CD14-positive monocyte (primary cell): ENCODE measurements at regions not wholly inside any gene's neighbourhood (a gene's known extent, or its start where the extent isn't known, plus 50 kb on each side); places are given as distances from the start of the nearest gene placed in this dataset.

Experiments
- DNase-seq, 3 donors: peaks; one replicate each; pipeline ENCODE4 v3.0.0-alpha.2; 2011 to 2022
- H2AFZ ChIP-seq: 2 replicates; pipeline ENCODE4 v1.6.0; 2012; ENCODE audit warnings: mild to moderate bottlenecking, low read depth, low read length, inconsistent platforms; ENCODE audit not compliant: insufficient read depth, poor library complexity, severe bottlenecking
- H3K27ac ChIP-seq, 2 donors: 1 replicate in 1 of 2; 2 replicates in 1 of 2; pipeline ENCODE4 v1.5.1; 2012 to 2013; ENCODE audit warnings: low read length in 2 of 2, control low read depth in 1 of 2, inconsistent platforms in 1 of 2, low read depth in 1 of 2, mild to moderate bottlenecking in 1 of 2
- H3K27me3 ChIP-seq, 2 donors: one replicate each; pipeline versions ENCODE4 v1.6.0 to v1.6.1; 2011 to 2013; ENCODE audit warnings: low read length in 2 of 2; ENCODE audit not compliant: control insufficient read depth in 2 of 2, insufficient read depth in 2 of 2
- H3K36me3 ChIP-seq, 2 donors: replicated peaks in 1 of 2; 1 replicate in 1 of 2; 2 replicates in 1 of 2; pipeline versions ENCODE4 v1.5.1 to v1.6.1; 2012 to 2013; ENCODE audit warnings: low read length in 2 of 2, control low read depth in 1 of 2, inconsistent platforms in 1 of 2, mild to moderate bottlenecking in 1 of 2; ENCODE audit not compliant: insufficient read depth in 2 of 2, control insufficient read depth in 1 of 2
- H3K4me1 ChIP-seq, 2 donors: 1 replicate in 1 of 2; 2 replicates in 1 of 2; pipeline versions ENCODE4 v1.5.1 to v1.6.1; 2012 to 2013; ENCODE audit warnings: low read length in 2 of 2, control low read depth in 1 of 2, inconsistent platforms in 1 of 2, mild to moderate bottlenecking in 1 of 2, moderate library complexity in 1 of 2; ENCODE audit not compliant: insufficient read depth in 2 of 2, control insufficient read depth in 1 of 2
- H3K4me2 ChIP-seq: replicated peaks from 2 replicates; pipeline ENCODE3; 2012; ENCODE audit warnings: low read length, moderate library complexity, mild to moderate bottlenecking; ENCODE audit not compliant: poor library complexity, severe bottlenecking; ENCODE audit errors: extremely low read depth
- H3K4me3 ChIP-seq, 3 experiments: fragments of 200-600 bp in 1 of 3; sonication (generic) in 1 of 3; replicated peaks in 1 of 3; 1 replicate in 2 of 3; 2 replicates in 1 of 3; pipeline ENCODE4 v1.5.1; 2011 to 2013; ENCODE audit warnings: low read length in 3 of 3, mild to moderate bottlenecking in 3 of 3, control low read depth in 2 of 3, low read depth in 2 of 3, inconsistent platforms in 1 of 3, moderate library complexity in 1 of 3
- H3K79me2 ChIP-seq: 2 replicates; pipeline ENCODE4 v1.6.0; 2012; ENCODE audit warnings: mild to moderate bottlenecking, control low read depth, inconsistent platforms, low read length, moderate library complexity; ENCODE audit not compliant: insufficient read depth
- H3K9ac ChIP-seq: 2 replicates; pipeline ENCODE4 v1.6.0; 2017; ENCODE audit warnings: low read length, mild to moderate bottlenecking; ENCODE audit not compliant: insufficient read depth, poor library complexity, severe bottlenecking
- H3K9me3 ChIP-seq, 2 donors: replicated peaks in 1 of 2; 1 replicate in 1 of 2; 2 replicates in 1 of 2; pipeline versions ENCODE4 v1.5.1 to v1.6.1; 2012 to 2013; ENCODE audit warnings: low read length in 2 of 2, control low read depth in 1 of 2; ENCODE audit not compliant: control insufficient read depth in 1 of 2, insufficient read depth in 1 of 2
- H4K20me1 ChIP-seq: 2 replicates; pipeline ENCODE4 v1.6.0; 2012; ENCODE audit warnings: mild to moderate bottlenecking, low read length, control low read depth, moderate library complexity; ENCODE audit not compliant: insufficient read depth
- H3K27ac Mint-ChIP-seq, 7 donors: one replicate each; pipeline ENCODE4 v1.8.0; 2020; ENCODE audit warnings: mild to moderate bottlenecking in 7 of 7, mixed read lengths in 7 of 7, moderate library complexity in 6 of 7, inconsistent platforms in 2 of 7
- H3K27me3 Mint-ChIP-seq, 3 donors: one replicate each; pipeline ENCODE4 v1.8.0; 2021 to 2022; ENCODE audit warnings: low read depth in 3 of 3, mild to moderate bottlenecking in 3 of 3, mixed read lengths in 3 of 3, moderate library complexity in 3 of 3, inconsistent platforms in 1 of 3
- H3K36me3 Mint-ChIP-seq, 2 donors: one replicate each; pipeline ENCODE4 v1.8.0; 2020; ENCODE audit warnings: mixed read lengths in 2 of 2, inconsistent platforms in 1 of 2, mild to moderate bottlenecking in 1 of 2
- H3K4me1 Mint-ChIP-seq: one replicate; pipeline ENCODE4 v1.8.0; 2020; ENCODE audit warnings: mild to moderate bottlenecking, mixed read lengths
- H3K4me3 Mint-ChIP-seq, 2 donors: one replicate each; pipeline ENCODE4 v1.8.0; 2020; ENCODE audit warnings: mild to moderate bottlenecking in 2 of 2, mixed read lengths in 2 of 2, moderate library complexity in 1 of 2
- H3K9me3 Mint-ChIP-seq, 7 donors: one replicate each; pipeline ENCODE4 v1.8.0; 2020 to 2022; ENCODE audit warnings: mixed read lengths in 7 of 7, mild to moderate bottlenecking in 6 of 7, moderate library complexity in 6 of 7, inconsistent platforms in 2 of 7
- WGBS: methylation state at CpG from one replicate; pipeline ENCODE4 v1.1.5; 2013; ENCODE audit warnings: missing lambda C conversion rate; ENCODE audit not compliant: insufficient coverage; 5-methylcytosine and 5-hydroxymethylcytosine counted together
- intact Hi-C, 2 donors: fragments of 100-400 bp; cut with micrococcal nuclease; formaldehyde crosslinking; loops; one replicate each; pipeline versions ENCODE4 v1.15.0 to v1.15.1; 2023
- TF ChIP-seq, protein P1 (sequence below): fragments of 200-600 bp; IDR thresholded peaks from one replicate; pipeline ENCODE4 v1.8.0; 2022; ENCODE audit warnings: antibody characterized with exemption, mild to moderate bottlenecking

DNA sequence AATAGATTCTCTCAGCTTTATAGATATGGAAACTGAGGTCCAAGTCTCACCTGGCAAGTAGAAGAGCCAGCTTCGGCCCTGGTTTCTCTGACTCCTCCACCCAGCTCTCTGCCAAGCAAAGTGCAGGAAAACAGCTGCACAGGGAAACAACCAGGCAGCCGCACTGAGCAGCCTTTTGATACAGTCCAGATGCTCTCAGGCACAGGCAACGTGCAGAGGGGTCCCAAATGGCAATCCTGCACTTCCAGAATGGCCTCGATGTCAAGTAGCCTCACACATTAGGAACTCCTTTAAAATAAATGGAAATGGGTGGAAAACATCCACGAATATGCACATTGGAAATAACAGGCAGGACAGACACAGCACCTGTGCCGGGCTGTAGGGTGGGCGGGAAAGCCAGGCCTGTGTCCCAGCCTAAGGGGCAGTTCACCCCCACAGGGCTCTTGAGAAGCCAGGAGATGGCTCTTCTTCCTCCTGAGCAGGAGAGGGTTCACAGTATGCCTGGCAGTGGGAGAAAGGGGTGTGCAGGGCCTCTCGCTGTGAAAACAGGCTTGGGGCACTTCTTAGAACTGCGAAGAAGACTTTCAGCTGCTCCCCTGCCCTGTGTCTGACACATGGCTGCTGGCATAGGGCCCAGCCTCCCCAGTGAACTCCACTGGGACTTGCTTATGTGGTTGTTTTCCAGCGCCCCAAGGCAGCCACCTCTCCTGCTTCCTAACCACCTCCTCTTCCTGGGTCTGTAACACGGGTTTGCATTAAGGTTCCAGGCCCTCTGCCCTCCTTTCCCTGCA lies 63.9 kb upstream of the TUBA3E start:
- Histone ChIP-seq H4K20me1 (no peaks in the 10 kb centered on the region), H3K27me3 (no peaks in the 10 kb centered on the region), H3K9me3 (no peaks in the 10 kb centered on the region), H3K4me2 (no peak overlapping the region), H3K27ac (no peak overlapping the region), H3K4me1 (no peaks in the 10 kb centered on the region), H3K36me3 (no peaks in the 10 kb centered on the region), H3K4me3 (no peak overlapping the region), H2AFZ (no peak overlapping the region), H3K9ac (no peak overlapping the region), H3K79me2 (no peaks in the 10 kb centered on the region)
- H3K4me1 Mint-ChIP-seq: no peaks in the 10 kb centered on the region
- H3K9me3 Mint-ChIP-seq: peaks cover 0 to 2% (median 0%) of the 10 kb centered on the region in 7 donors
- intact Hi-C loops: no loop called here
- H3K27me3 Mint-ChIP-seq: peaks cover 10 to 13% (median 11%) of the 10 kb centered on the region in 3 donors
- no peak overlapping the region for H3K4me3 Mint-ChIP-seq
- TF ChIP-seq, protein P1, sequence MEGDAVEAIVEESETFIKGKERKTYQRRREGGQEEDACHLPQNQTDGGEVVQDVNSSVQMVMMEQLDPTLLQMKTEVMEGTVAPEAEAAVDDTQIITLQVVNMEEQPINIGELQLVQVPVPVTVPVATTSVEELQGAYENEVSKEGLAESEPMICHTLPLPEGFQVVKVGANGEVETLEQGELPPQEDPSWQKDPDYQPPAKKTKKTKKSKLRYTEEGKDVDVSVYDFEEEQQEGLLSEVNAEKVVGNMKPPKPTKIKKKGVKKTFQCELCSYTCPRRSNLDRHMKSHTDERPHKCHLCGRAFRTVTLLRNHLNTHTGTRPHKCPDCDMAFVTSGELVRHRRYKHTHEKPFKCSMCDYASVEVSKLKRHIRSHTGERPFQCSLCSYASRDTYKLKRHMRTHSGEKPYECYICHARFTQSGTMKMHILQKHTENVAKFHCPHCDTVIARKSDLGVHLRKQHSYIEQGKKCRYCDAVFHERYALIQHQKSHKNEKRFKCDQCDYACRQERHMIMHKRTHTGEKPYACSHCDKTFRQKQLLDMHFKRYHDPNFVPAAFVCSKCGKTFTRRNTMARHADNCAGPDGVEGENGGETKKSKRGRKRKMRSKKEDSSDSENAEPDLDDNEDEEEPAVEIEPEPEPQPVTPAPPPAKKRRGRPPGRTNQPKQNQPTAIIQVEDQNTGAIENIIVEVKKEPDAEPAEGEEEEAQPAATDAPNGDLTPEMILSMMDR: no peak
- no peaks in the 10 kb centered on the region for H3K36me3 Mint-ChIP-seq
- DNase-seq: no peak
- WGBS: 76% methylated on average over 5 of the region's 11 CpGs
- H3K27ac Mint-ChIP-seq: peak overlapping the region in 1 of 7 donors; percentile 50

DNA sequence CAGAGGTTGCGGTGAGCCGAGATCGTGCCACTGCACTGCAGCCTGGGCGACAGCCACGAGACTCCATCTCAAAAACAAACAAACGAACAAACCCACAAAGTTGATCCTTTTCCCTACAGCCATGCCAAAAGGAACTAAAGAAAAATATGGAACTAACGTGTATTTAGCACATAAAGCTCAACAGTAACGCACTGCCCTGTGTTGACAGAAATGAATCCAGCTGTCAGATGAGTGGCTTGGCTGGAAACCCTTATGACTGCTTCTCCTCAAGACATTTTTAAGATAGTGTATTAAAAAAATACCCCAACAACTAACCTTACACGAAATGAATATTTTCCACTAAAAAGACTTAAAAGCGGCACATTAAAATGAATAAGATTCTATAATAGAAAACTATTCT lies 62.9 kb upstream of the TUBA3E start:
- Histone ChIP-seq H3K9ac (no peak overlapping the region), H3K9me3 (no peaks in the 10 kb centered on the region), H3K4me1 (no peaks in the 10 kb centered on the region), H3K4me2 (no peak overlapping the region), H3K36me3 (no peaks in the 10 kb centered on the region), H3K27me3 (peaks cover 0 to 1% of the 10 kb centered on the region in 2 donors), H3K79me2 (no peaks in the 10 kb centered on the region), H2AFZ (no peak overlapping the region), H3K4me3 (no peak overlapping the region), H4K20me1 (no peaks in the 10 kb centered on the region), H3K27ac (no peak overlapping the region)
- Mint-ChIP-seq H3K9me3 (no peaks in the 10 kb centered on the region), H3K4me3 (no peak overlapping the region), H3K36me3 (no peaks in the 10 kb centered on the region), H3K4me1 (no peaks in the 10 kb centered on the region), H3K27me3 (peaks cover 10 to 13% (median 11%) of the 10 kb centered on the region in 3 donors), H3K27ac (no peak overlapping the region)
- TF ChIP-seq, protein P1: no peak
- WGBS: 94% methylated on average over 6 of the region's 10 CpGs
- DNase-seq: no peak
- intact Hi-C loops: no loop called here
